ENCODE measurements at regions not wholly inside any gene's neighbourhood (a gene's known extent, or its start where the extent isn't known, plus 50 kb on each side); places are given as distances from the start of the nearest gene placed in this dataset.

- Histone ChIP-seq H3K36me3 (no peaks in the 10 kb centered on the region), H3K4me3 (no peak overlapping the region), H3K9me3 (no peaks in the 10 kb centered on the region), H3K27ac (no peak overlapping the region), H3K27me3 (replicated peaks in 1 of 7) (no peaks in the 10 kb centered on the region), H3K4me1 (no peaks in the 10 kb centered on the region)
- intact Hi-C loops (cut with DNase I; ENCODE audit: low total_unique reads): no loop called here
- no peak for TF ChIP-seq POLR2AphosphoS5 (IDR thresholded peaks at IDR 0.05)
- TF ChIP-seq CTCF (IDR thresholded peaks at IDR 0.05 in 8 of 11, conservative IDR thresholded peaks at IDR 0.05 in 3 of 11): no peak
- TF ChIP-seq POLR2A (IDR thresholded peaks at IDR 0.05): no peak
- no peak for DNase-seq
- WGBS, 5 donors: 77 to 90% (median 84%) methylated on average over 3 of the region's 3 CpGs
Measured at GRCh38 chr3:159150180-159150579, 348.3 kb downstream of the MFSD1 start.

- intact Hi-C loops (cut with DNase I; ENCODE audit: low total_unique reads): no loop called here
- Histone ChIP-seq H3K27ac (no peak overlapping the region), H3K4me1 (no peaks in the 10 kb centered on the region), H3K27me3 (replicated peaks in 1 of 7) (no peaks in the 10 kb centered on the region), H3K9me3 (no peaks in the 10 kb centered on the region), H3K36me3 (no peaks in the 10 kb centered on the region), H3K4me3 (no peak overlapping the region)
- WGBS, 5 donors: 44 to 67% (median 55%) methylated on average over 5 of the region's 5 CpGs
- no peak for DNase-seq
- TF ChIP-seq POLR2AphosphoS5 (IDR thresholded peaks at IDR 0.05) (no peak), CTCF (IDR thresholded peaks at IDR 0.05 in 8 of 11, conservative IDR thresholded peaks at IDR 0.05 in 3 of 11) (no peak), POLR2A (IDR thresholded peaks at IDR 0.05) (no peak)
Measured at GRCh38 chr3:159151130-159151529, 349.3 kb downstream of the MFSD1 start.

- TF ChIP-seq CTCF (IDR thresholded peaks at IDR 0.05 in 8 of 11, conservative IDR thresholded peaks at IDR 0.05 in 3 of 11) (no peak), POLR2AphosphoS5 (IDR thresholded peaks at IDR 0.05) (no peak), POLR2A (IDR thresholded peaks at IDR 0.05) (no peak)
- Histone ChIP-seq H3K36me3 (no peaks in the 10 kb centered on the region), H3K27me3 (replicated peaks in 1 of 7) (no peaks in the 10 kb centered on the region), H3K4me3 (no peak overlapping the region), H3K9me3 (no peaks in the 10 kb centered on the region), H3K4me1 (no peaks in the 10 kb centered on the region), H3K27ac (no peak overlapping the region)
- intact Hi-C loops (cut with DNase I; ENCODE audit: low total_unique reads): no loop called here
- 82 to 90% (median 86%) methylated on average over 2 of the region's 2 CpGs for WGBS, 5 donors
- no peak for DNase-seq
Measured at GRCh38 chr3:159157275-159157674, 355.4 kb downstream of the MFSD1 start.

GRCh38 chr3:159158213-159158612 lies 356.4 kb downstream of the MFSD1 start:
- no peak overlapping the region for H3K27ac ChIP-seq
- WGBS, 5 donors: 51 to 63% (median 58%) methylated on average over 2 of the region's 2 CpGs
- TF ChIP-seq CTCF (IDR thresholded peaks at IDR 0.05 in 8 of 11, conservative IDR thresholded peaks at IDR 0.05 in 3 of 11): no peak
- TF ChIP-seq POLR2AphosphoS5 (IDR thresholded peaks at IDR 0.05): no peak
- no peak for TF ChIP-seq POLR2A (IDR thresholded peaks at IDR 0.05)
- H3K4me3 ChIP-seq: no peak overlapping the region
- H3K27me3 ChIP-seq (replicated peaks in 1 of 7): no peaks in the 10 kb centered on the region
- intact Hi-C loops (cut with DNase I; ENCODE audit: low total_unique reads): no loop called here
- no peak for DNase-seq
- H3K9me3 ChIP-seq: no peaks in the 10 kb centered on the region
- H3K4me1 ChIP-seq: no peaks in the 10 kb centered on the region
- no peaks in the 10 kb centered on the region for H3K36me3 ChIP-seq

All from spleen (tissue), 11 donors.